IgD-negative memory B cell (primary cell): ENCODE measurements at regions not wholly inside any gene's neighbourhood (a gene's known extent, or its start where the extent isn't known, plus 50 kb on each side); places are given as distances from the start of the nearest gene placed in this dataset.

Source experiments
- H3K27ac Mint-ChIP-seq, 3 donors: one replicate each; pipeline ENCODE4 v1.8.0; 2020 to 2022; ENCODE audit warnings: mild to moderate bottlenecking in 3 of 3, mixed read lengths in 3 of 3, moderate library complexity in 1 of 3
- H3K27me3 Mint-ChIP-seq: one replicate; pipeline ENCODE4 v1.8.0; 2021; ENCODE audit warnings: mixed read lengths
- H3K36me3 Mint-ChIP-seq: one replicate; pipeline ENCODE4 v1.8.0; 2020; ENCODE audit warnings: mild to moderate bottlenecking, mixed read lengths
- H3K4me1 Mint-ChIP-seq, 3 donors: one replicate each; pipeline ENCODE4 v1.8.0; 2020 to 2022; ENCODE audit warnings: mixed read lengths in 3 of 3, mild to moderate bottlenecking in 1 of 3
- H3K4me3 Mint-ChIP-seq, 4 donors: one replicate each; pipeline ENCODE4 v1.8.0; 2020 to 2022; ENCODE audit warnings: mild to moderate bottlenecking in 4 of 4, mixed read lengths in 4 of 4, moderate library complexity in 3 of 4
- H3K9me3 Mint-ChIP-seq, 3 donors: one replicate each; pipeline ENCODE4 v1.8.0; 2020 to 2021; ENCODE audit warnings: mixed read lengths in 3 of 3, mild to moderate bottlenecking in 1 of 3

DNA sequence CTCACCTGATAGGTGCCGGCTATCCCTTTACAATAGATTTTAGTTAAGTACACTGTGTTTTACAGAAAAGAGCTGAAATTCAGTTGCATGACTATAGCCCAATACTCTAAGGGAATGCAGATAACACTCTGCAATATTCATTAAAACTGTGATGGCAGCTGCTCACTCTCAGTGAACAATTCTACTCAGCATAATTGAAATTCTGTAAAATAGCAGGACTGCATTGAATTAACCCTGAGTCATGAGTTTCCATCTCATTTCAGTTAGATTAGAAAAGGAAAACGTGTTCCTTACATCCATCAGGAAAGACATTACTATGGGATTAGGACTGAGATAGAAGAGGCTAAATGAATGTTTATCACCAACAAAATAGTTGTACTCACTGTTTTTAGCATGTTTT is 613.3 kb upstream of the JAG1 start:
- no peaks in the 10 kb centered on the region for H3K9me3 Mint-ChIP-seq
- H3K27ac Mint-ChIP-seq: no peak overlapping the region
- H3K27me3 Mint-ChIP-seq: no peaks in the 10 kb centered on the region
- no peaks in the 10 kb centered on the region for H3K4me1 Mint-ChIP-seq
- peaks cover 3% of the 10 kb centered on the region for H3K36me3 Mint-ChIP-seq
- no peak overlapping the region for H3K4me3 Mint-ChIP-seq

DNA sequence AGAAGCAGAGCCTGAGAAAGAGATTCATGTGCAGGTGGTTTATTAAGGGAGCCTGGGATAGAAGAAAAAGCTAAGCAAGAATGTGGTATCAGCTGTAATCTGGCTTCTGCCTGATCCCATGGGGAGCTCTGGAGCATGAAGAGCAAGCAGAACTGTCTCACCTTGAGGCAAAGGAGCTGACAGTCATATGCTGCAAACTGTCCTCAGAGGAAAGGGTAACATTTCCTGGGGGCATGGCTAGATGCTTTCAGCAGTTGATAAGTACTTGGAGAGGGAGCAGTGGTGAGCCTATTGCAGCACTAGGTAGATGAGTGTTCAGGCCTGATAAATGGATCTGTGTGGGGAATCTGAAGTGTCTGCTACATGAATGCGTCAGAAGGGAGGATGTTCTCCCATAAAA is 621.5 kb upstream of the BTBD3 start:
- Mint-ChIP-seq H3K9me3 (peaks cover 3 to 11% (median 9%) of the 10 kb centered on the region in 3 donors), H3K4me3 (no peak overlapping the region), H3K4me1 (no peaks in the 10 kb centered on the region), H3K36me3 (no peaks in the 10 kb centered on the region), H3K27ac (no peak overlapping the region), H3K27me3 (no peaks in the 10 kb centered on the region)

DNA sequence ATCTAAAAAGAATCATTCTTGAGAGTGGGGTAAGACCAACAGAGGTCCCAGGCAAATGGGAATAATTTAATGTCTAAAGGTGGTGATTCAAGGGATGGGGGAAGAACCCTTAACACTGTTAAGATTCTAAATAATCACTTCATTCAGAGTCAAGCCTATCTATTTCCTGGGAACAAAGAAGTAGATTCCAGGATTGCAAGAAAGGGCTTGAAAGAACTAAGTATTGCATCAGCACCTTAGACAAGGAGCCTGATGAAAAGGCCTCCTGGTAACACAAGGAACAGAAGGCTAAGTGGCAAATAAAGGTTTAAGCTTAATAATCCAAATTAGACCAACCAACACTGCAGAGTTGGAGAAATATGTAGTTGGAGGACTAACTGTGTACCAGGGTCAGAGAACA is 620.7 kb upstream of the BTBD3 start:
- no peaks in the 10 kb centered on the region for H3K36me3 Mint-ChIP-seq
- no peaks in the 10 kb centered on the region for H3K4me1 Mint-ChIP-seq
- no peak overlapping the region for H3K27ac Mint-ChIP-seq
- H3K9me3 Mint-ChIP-seq: peaks cover 3 to 14% (median 9%) of the 10 kb centered on the region in 3 donors
- no peaks in the 10 kb centered on the region for H3K27me3 Mint-ChIP-seq
- H3K4me3 Mint-ChIP-seq: no peak overlapping the region

DNA sequence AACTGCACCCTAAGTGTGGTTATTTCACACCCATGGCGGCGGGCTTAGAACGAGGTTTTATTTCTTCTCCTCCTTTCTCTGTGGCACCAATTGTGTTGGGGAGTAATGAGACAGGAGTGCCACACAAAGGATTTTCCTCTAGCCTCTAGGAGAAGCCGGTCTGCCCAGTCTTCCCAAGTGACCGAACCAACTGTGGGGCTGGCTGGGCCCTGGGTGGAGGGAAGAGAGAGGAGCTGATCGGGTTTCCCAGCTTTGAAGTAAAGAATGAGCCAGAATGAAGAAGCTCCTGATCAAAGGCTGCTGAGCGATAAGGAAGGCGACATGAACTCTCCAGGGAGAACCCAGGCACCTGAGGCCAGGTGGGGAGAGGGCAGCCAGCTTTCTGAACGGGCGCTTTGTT is 616.0 kb upstream of the BTBD3 start:
- Mint-ChIP-seq H3K4me1 (no peaks in the 10 kb centered on the region), H3K9me3 (peaks cover 0 to 10% (median 7%) of the 10 kb centered on the region in 3 donors), H3K36me3 (no peaks in the 10 kb centered on the region), H3K27me3 (no peaks in the 10 kb centered on the region), H3K4me3 (no peak overlapping the region), H3K27ac (no peak overlapping the region)

DNA sequence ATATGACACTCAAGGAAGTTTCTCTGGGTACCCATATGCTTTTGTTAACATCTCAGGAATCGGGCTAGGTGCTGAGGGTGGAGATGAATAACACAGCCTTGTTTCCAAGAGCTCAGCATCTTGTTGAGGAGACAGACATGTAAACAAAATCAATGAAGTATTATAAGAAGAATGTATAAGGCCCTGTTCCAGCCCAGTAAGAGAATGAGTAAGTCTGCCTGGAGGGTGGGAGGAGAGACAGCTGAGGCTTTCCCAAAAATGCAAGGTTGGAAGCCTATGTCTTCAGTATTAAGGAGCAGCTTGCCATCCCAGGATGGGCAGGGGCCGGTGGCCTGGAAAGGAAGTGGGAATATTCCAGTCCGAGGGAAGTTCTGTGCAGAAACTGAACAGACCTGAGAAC is 615.3 kb upstream of the BTBD3 start:
- Mint-ChIP-seq H3K4me1 (no peaks in the 10 kb centered on the region), H3K4me3 (no peak overlapping the region), H3K27ac (no peak overlapping the region)

GRCh38 chr20:11304795-11305194 is 612.9 kb upstream of the BTBD3 start:
- no peak overlapping the region for H3K27ac Mint-ChIP-seq
- peaks cover 0 to 8% (median 5%) of the 10 kb centered on the region in 3 donors for H3K9me3 Mint-ChIP-seq
- no peaks in the 10 kb centered on the region for H3K27me3 Mint-ChIP-seq
- no peaks in the 10 kb centered on the region for H3K4me1 Mint-ChIP-seq
- H3K4me3 Mint-ChIP-seq: no peak overlapping the region
- H3K36me3 Mint-ChIP-seq: peaks cover 2% of the 10 kb centered on the region

More for the DNA sequence above, 615.3 kb upstream of the BTBD3 start:
- Mint-ChIP-seq H3K36me3 (peaks cover 2% of the 10 kb centered on the region), H3K9me3 (peaks cover 0 to 10% (median 9%) of the 10 kb centered on the region in 3 donors), H3K27me3 (no peaks in the 10 kb centered on the region)

DNA sequence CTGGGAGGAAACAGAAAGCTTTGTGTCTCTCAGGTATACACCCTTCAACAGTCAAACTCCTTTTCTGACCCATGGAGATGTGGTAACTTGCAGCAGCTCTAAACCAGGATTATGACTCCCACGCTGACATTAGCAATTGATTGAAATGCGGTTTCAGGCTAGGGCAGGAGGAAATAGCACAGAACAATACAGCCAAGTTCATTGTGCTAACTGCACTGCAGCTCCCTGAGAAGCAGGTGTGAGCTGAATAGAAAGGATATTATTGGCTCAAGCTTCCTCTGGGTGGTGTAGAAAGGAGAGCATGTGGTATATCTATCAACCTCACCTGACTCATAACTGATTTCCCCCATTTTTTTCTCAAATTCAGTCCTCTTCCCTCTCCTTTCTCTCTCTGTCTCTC is 612.3 kb upstream of the BTBD3 start:
- Mint-ChIP-seq H3K9me3 (peaks cover 0 to 8% (median 5%) of the 10 kb centered on the region in 3 donors), H3K27ac (no peak overlapping the region), H3K4me3 (no peak overlapping the region), H3K27me3 (no peaks in the 10 kb centered on the region), H3K36me3 (peaks cover 2% of the 10 kb centered on the region), H3K4me1 (no peaks in the 10 kb centered on the region)

DNA sequence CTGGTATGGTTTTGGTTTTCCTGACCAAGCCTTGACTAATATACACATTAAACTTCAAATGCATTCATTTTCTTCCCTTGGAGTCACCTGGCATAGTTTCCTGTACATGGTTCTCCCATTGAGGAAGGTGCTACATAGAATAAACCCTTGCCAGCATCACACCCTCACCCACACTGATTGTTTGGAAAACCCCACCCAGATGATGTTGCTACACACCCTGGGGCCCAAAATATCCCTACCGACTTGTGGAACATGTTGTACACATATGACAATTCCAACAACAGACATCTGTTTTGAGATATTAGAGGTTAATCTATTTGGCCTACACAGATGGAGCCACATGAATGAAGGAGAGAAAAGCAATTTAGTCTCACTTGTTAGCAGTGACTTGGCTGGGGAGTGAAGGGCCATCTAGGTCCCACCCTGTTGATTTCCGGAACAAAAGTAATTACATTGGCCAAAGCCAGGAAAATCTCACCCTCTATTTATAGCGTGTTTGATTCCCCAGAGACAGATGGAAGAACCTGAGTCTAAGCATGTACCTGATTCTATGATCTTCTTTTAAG is 606.0 kb upstream of the BTBD3 start:
- Mint-ChIP-seq H3K27me3 (no peaks in the 10 kb centered on the region), H3K9me3 (peaks cover 4 to 25% (median 13%) of the 10 kb centered on the region in 3 donors), H3K27ac (no peak overlapping the region), H3K36me3 (peaks cover 2% of the 10 kb centered on the region), H3K4me1 (peaks cover 0 to 3% (median 0%) of the 10 kb centered on the region in 3 donors), H3K4me3 (no peak overlapping the region)

- H3K27ac Mint-ChIP-seq: no peak overlapping the region
- peaks cover 10 to 25% (median 13%) of the 10 kb centered on the region in 3 donors for H3K9me3 Mint-ChIP-seq
- H3K36me3 Mint-ChIP-seq: no peaks in the 10 kb centered on the region
- H3K4me1 Mint-ChIP-seq: peaks cover 0 to 3% (median 0%) of the 10 kb centered on the region in 3 donors
- H3K4me3 Mint-ChIP-seq: no peak overlapping the region
- no peaks in the 10 kb centered on the region for H3K27me3 Mint-ChIP-seq
Measured at GRCh38 chr20:11315525-11315924, 602.2 kb upstream of the BTBD3 start.

- no peak overlapping the region for H3K27ac Mint-ChIP-seq
- H3K36me3 Mint-ChIP-seq: no peaks in the 10 kb centered on the region
- no peaks in the 10 kb centered on the region for H3K27me3 Mint-ChIP-seq
- H3K4me3 Mint-ChIP-seq: no peak overlapping the region
- H3K4me1 Mint-ChIP-seq: peaks cover 0 to 3% (median 0%) of the 10 kb centered on the region in 3 donors
- H3K9me3 Mint-ChIP-seq: peaks cover 6 to 21% (median 16%) of the 10 kb centered on the region in 3 donors
Measured at GRCh38 chr20:11316244-11316643, 601.4 kb upstream of the BTBD3 start.

- Mint-ChIP-seq H3K9me3 (peaks cover 4 to 13% (median 12%) of the 10 kb centered on the region in 3 donors), H3K27ac (no peak overlapping the region), H3K27me3 (no peaks in the 10 kb centered on the region), H3K4me3 (no peak overlapping the region), H3K4me1 (peaks cover 0 to 3% (median 0%) of the 10 kb centered on the region in 3 donors), H3K36me3 (no peaks in the 10 kb centered on the region)
Measured at GRCh38 chr20:11320033-11320432, 597.7 kb upstream of the BTBD3 start.

DNA sequence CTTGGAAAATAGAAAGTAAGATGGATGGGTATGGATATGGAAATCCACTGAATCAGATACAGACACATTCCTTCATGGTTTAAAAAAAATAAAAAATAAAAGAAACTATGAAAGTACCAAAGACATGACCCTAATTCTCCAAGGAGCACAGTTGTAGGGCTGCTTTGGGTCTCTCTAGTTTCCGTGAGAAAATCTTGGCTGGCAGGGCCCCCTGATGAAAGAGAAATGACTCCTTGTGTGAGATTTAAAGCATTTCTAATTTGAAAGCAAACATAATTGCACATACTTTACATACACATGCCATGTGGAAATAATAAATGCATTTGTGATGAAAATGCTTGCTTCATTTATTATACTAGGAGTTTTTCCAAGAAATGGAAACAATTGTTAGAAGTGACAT is 593.9 kb upstream of the BTBD3 start:
- no peak overlapping the region for H3K4me3 Mint-ChIP-seq
- no peaks in the 10 kb centered on the region for H3K27me3 Mint-ChIP-seq
- H3K36me3 Mint-ChIP-seq: no peaks in the 10 kb centered on the region
- H3K4me1 Mint-ChIP-seq: no peaks in the 10 kb centered on the region
- H3K9me3 Mint-ChIP-seq: peaks cover 0 to 29% (median 5%) of the 10 kb centered on the region in 3 donors
- H3K27ac Mint-ChIP-seq: no peak overlapping the region

- Mint-ChIP-seq H3K9me3 (peaks cover 0 to 35% (median 5%) of the 10 kb centered on the region in 3 donors), H3K4me1 (no peaks in the 10 kb centered on the region), H3K27ac (no peak overlapping the region), H3K27me3 (no peaks in the 10 kb centered on the region), H3K4me3 (no peak overlapping the region), H3K36me3 (no peaks in the 10 kb centered on the region)
Measured at GRCh38 chr20:11324990-11325389, 592.7 kb upstream of the BTBD3 start.

- Mint-ChIP-seq H3K4me3 (no peak overlapping the region), H3K4me1 (no peaks in the 10 kb centered on the region), H3K27ac (peak overlapping the region in 1 of 3 donors; percentile 19), H3K9me3 (peaks cover 0 to 35% (median 2%) of the 10 kb centered on the region in 3 donors), H3K36me3 (peaks cover 1% of the 10 kb centered on the region), H3K27me3 (no peaks in the 10 kb centered on the region)
Measured at GRCh38 chr20:11328839-11329238, 588.9 kb upstream of the BTBD3 start.

GRCh38 chr20:11329271-11329670 is 588.4 kb upstream of the BTBD3 start:
- H3K36me3 Mint-ChIP-seq: peaks cover 1% of the 10 kb centered on the region
- H3K9me3 Mint-ChIP-seq: peaks cover 0 to 35% (median 2%) of the 10 kb centered on the region in 3 donors
- no peak overlapping the region for H3K4me3 Mint-ChIP-seq
- no peaks in the 10 kb centered on the region for H3K27me3 Mint-ChIP-seq
- no peaks in the 10 kb centered on the region for H3K4me1 Mint-ChIP-seq
- H3K27ac Mint-ChIP-seq: no peak overlapping the region

DNA sequence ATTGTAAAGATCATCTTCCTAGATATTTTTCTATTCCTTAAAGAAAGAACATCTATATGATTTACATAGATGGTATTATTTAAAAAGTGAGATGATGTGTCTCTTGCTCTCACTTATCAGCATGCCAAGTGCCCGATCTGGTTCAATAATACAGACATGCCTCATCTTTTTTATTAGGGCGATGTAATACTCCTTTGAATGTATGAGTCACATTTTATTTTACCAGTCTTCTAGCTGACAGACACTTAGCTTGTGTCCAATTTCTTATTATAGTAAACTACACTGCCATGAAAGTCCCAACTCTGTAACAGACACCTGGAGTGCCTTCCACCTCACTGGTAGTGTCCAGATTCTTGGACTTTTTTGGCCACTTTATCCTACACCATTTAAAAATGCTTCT is 586.6 kb upstream of the BTBD3 start:
- H3K4me1 Mint-ChIP-seq: no peaks in the 10 kb centered on the region
- no peak overlapping the region for H3K27ac Mint-ChIP-seq
- no peaks in the 10 kb centered on the region for H3K27me3 Mint-ChIP-seq
- H3K9me3 Mint-ChIP-seq: peaks cover 0 to 28% (median 0%) of the 10 kb centered on the region in 3 donors
- H3K36me3 Mint-ChIP-seq: peaks cover 1% of the 10 kb centered on the region
- H3K4me3 Mint-ChIP-seq: no peak overlapping the region
